RPMI7951 (cell line): ENCODE measurements at regions not wholly inside any gene's neighbourhood (a gene's known extent, or its start where the extent isn't known, plus 50 kb on each side); places are given as distances from the start of the nearest gene placed in this dataset.

Experiments used
- DNase-seq: peaks from one replicate; pipeline ENCODE4 v3.0.0-alpha.2; 2012; ENCODE audit warnings: low read depth

GRCh38 chr12:65546528-65546927 is 268.0 kb downstream of the MSRB3 start:
- peak; percentile 68 for DNase-seq

GRCh38 chr12:65556676-65557437 is 267.4 kb upstream of the HMGA2 start:
- DNase-seq = peak; percentile 77

- no peak for DNase-seq
These were observed 266.7 kb upstream of the HMGA2 start for GRCh38 chr12:65557438-65558181.

GRCh38 chr12:65560286-65560685 is 264.0 kb upstream of the HMGA2 start:
- no peak for DNase-seq

GRCh38 chr12:65561798-65562382 is 262.4 kb upstream of the HMGA2 start:
- DNase-seq = peak; percentile 94

GRCh38 chr12:65565601-65566560 is 258.4 kb upstream of the HMGA2 start:
- peak; percentile 95 for DNase-seq

GRCh38 chr12:65566751-65567150 is 257.5 kb upstream of the HMGA2 start:
- DNase-seq = no peak

GRCh38 chr12:65567820-65568219 is 256.5 kb upstream of the HMGA2 start:
- no peak for DNase-seq

GRCh38 chr12:65568517-65568916 is 255.8 kb upstream of the HMGA2 start:
- DNase-seq = peak; percentile 22

GRCh38 chr12:65570451-65571130 is 253.7 kb upstream of the HMGA2 start:
- no peak for DNase-seq

- no peak for DNase-seq
These were observed 249.4 kb upstream of the HMGA2 start for GRCh38 chr12:65574867-65575266.

- DNase-seq = no peak
These were observed 240.3 kb upstream of the HMGA2 start for GRCh38 chr12:65584016-65584415.

GRCh38 chr12:65585648-65586602 is 238.4 kb upstream of the HMGA2 start:
- peak; percentile 28 for DNase-seq

- DNase-seq = no peak
These were observed 237.5 kb upstream of the HMGA2 start for GRCh38 chr12:65586796-65587195.

GRCh38 chr12:65590318-65590717 is 234.0 kb upstream of the HMGA2 start:
- no peak for DNase-seq

GRCh38 chr12:65592416-65592815 is 231.9 kb upstream of the HMGA2 start:
- DNase-seq = no peak

- DNase-seq = no peak
These were observed 231.0 kb upstream of the HMGA2 start for GRCh38 chr12:65593239-65593701.

GRCh38 chr12:65594409-65594808 is 229.9 kb upstream of the HMGA2 start:
- DNase-seq = peak; percentile 19

- DNase-seq = no peak
These were observed 229.2 kb upstream of the HMGA2 start for GRCh38 chr12:65595016-65595560.
